DND-41 (cell line): ENCODE measurements at regions not wholly inside any gene's neighbourhood (a gene's known extent, or its start where the extent isn't known, plus 50 kb on each side); places are given as distances from the start of the nearest gene placed in this dataset.

Experiments
- CTCF ChIP-seq: IDR thresholded peaks from 2 replicates; pipeline ENCODE4 v1.5.1; 2012; ENCODE audit warnings: borderline replicate concordance, low read length, moderate library complexity, mild to moderate bottlenecking; ENCODE audit not compliant: poor library complexity, severe bottlenecking; ENCODE audit errors: extremely low read depth
- EZH2 ChIP-seq: IDR thresholded peaks from 3 replicates; pipeline ENCODE4 v1.6.1; 2012; ENCODE audit warnings: borderline replicate concordance, low read depth, mild to moderate bottlenecking, moderate library complexity, low read length, inconsistent platforms; ENCODE audit not compliant: severe bottlenecking

DNA sequence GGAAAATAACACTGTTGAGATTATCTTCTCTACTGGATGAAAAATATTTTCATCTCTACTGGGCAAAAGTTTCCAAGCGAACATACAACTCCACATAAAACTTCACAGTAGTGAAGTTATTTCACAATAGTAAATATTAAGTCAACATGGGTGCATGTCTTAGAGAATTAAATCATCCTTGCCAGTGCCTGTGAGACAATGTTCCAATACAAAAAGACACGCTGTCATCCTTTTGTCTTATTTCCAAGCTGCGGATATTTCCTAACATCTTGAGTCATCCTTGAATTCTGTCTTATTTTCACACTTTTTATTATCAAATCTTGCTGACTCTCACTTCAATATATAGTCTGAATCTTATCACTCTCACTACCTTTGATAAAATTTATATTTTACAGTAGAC is 142.9 kb upstream of the KITLG start:
- TF ChIP-seq CTCF (no peak), EZH2 (no peak)
